DMS53 treated with DMSO at 0.1 percent for 48 hours (cell line): ENCODE measurements at regions not wholly inside any gene's neighbourhood (a gene's known extent, or its start where the extent isn't known, plus 50 kb on each side); places are given as distances from the start of the nearest gene placed in this dataset.

Source experiments
- DNase-seq: peaks from one replicate; lab custom pipeline; 2025; ENCODE audit not compliant: unreplicated experiment; lab: John Stamatoyannopoulos, UW

- DNase-seq, result no peak
Observed at GRCh38 chr7:26594553-26594952, 269.8 kb downstream of the SKAP2 start.

- no peak for DNase-seq
Observed at GRCh38 chr7:26598867-26599266, 265.5 kb downstream of the SKAP2 start.

GRCh38 chr7:26599982-26600381 is 264.4 kb downstream of the SKAP2 start:
- DNase-seq, result no peak

GRCh38 chr7:26600411-26600810 is 264.0 kb downstream of the SKAP2 start:
- no peak for DNase-seq

- DNase-seq, result peak; percentile 45
Observed at GRCh38 chr7:26603631-26604030, 260.8 kb downstream of the SKAP2 start.

GRCh38 chr7:26608402-26608801 is 256.0 kb downstream of the SKAP2 start:
- no peak for DNase-seq

- no peak for DNase-seq
Observed at GRCh38 chr7:26609082-26609481, 255.3 kb downstream of the SKAP2 start.

GRCh38 chr7:26609532-26609931 is 254.9 kb downstream of the SKAP2 start:
- no peak for DNase-seq

GRCh38 chr7:26612742-26613141 is 251.6 kb downstream of the SKAP2 start:
- DNase-seq, result no peak

GRCh38 chr7:26614503-26614902 is 249.9 kb downstream of the SKAP2 start:
- no peak for DNase-seq

- no peak for DNase-seq
Observed at GRCh38 chr7:26616235-26616634, 248.2 kb downstream of the SKAP2 start.

- no peak for DNase-seq
Observed at GRCh38 chr7:26617066-26617465, 247.3 kb downstream of the SKAP2 start.
